ENCODE measurements at regions not wholly inside any gene's neighbourhood (a gene's known extent, or its start where the extent isn't known, plus 50 kb on each side); places are given as distances from the start of the nearest gene placed in this dataset.

DNA sequence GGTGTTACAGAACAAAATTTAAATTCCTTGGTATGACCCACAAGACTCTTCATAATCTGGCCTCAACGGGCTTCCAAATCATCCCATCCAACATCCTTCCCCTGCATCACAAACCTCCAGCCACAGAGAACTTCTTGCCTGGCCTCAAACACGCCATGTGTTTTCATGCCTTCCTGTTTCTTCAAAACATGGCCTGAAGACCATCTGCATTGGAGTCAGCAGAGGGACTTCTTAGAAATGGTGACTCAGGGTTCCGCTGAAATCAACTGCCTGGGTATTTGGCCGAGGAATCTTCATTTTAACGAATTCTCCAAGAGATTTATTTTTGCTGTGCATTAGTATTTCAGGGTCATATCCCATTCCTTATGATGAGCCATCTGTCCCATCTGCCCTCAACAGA, 138.1 kb upstream of the RAP2B start:
- Histone ChIP-seq H3K27me3 (ENCODE audit: control insufficient read depth, extremely low read depth, insufficient read depth, low read length) (no peaks in the 10 kb centered on the region), H2AFZ (ENCODE audit: control insufficient read depth, low read length) (no peak overlapping the region), H3K36me3 (ENCODE audit: control insufficient read depth in 2 of 2, extremely low read depth in 1 of 2, insufficient read depth in 2 of 2, low read length in 2 of 2) (no peaks in the 10 kb centered on the region), H3K4me2 (ENCODE audit: control insufficient read depth, extremely low read depth, insufficient read depth, low read depth, low read length) (no peak overlapping the region), H3K4me1 (ENCODE audit: control insufficient read depth, extremely low read depth, insufficient read depth, low read length) (no peaks in the 10 kb centered on the region), H3K4me3 (ENCODE audit: control insufficient read depth in 2 of 3, extremely low read depth in 1 of 3, insufficient read depth in 2 of 3, low read depth in 1 of 3, low read length in 3 of 3) (no peak overlapping the region), H3K9me1 (ENCODE audit: control insufficient read depth, extremely low read depth, insufficient read depth, low read length) (no peaks in the 10 kb centered on the region), H3K27ac (ENCODE audit: control insufficient read depth, insufficient read depth, low read length) (no peak overlapping the region), H3K79me2 (ENCODE audit: control insufficient read depth, insufficient read depth, low read length) (no peaks in the 10 kb centered on the region), H4K20me1 (ENCODE audit: control insufficient read depth, extremely low read depth, insufficient read depth, low read length) (no peaks in the 10 kb centered on the region), H3K9ac (ENCODE audit: control insufficient read depth, extremely low read depth, insufficient read depth, low read length) (no peak overlapping the region), H3K9me3 (ENCODE audit: control insufficient read depth, low read depth, low read length) (no peaks in the 10 kb centered on the region)
- FAIRE-seq (no peak), DNase-seq (ENCODE audit: low read depth, low spot score) (no peak)
- TF ChIP-seq EZH2 (IDR thresholded peaks at IDR 0.05; ENCODE audit: low read length) = no peak
- TF ChIP-seq, protein P1, sequence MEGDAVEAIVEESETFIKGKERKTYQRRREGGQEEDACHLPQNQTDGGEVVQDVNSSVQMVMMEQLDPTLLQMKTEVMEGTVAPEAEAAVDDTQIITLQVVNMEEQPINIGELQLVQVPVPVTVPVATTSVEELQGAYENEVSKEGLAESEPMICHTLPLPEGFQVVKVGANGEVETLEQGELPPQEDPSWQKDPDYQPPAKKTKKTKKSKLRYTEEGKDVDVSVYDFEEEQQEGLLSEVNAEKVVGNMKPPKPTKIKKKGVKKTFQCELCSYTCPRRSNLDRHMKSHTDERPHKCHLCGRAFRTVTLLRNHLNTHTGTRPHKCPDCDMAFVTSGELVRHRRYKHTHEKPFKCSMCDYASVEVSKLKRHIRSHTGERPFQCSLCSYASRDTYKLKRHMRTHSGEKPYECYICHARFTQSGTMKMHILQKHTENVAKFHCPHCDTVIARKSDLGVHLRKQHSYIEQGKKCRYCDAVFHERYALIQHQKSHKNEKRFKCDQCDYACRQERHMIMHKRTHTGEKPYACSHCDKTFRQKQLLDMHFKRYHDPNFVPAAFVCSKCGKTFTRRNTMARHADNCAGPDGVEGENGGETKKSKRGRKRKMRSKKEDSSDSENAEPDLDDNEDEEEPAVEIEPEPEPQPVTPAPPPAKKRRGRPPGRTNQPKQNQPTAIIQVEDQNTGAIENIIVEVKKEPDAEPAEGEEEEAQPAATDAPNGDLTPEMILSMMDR (optimal IDR thresholded peaks at IDR 0.05 in 1 of 3, IDR thresholded peaks at IDR 0.05 in 1 of 3, conservative IDR thresholded peaks at IDR 0.05 in 1 of 3; ENCODE audit: extremely low read depth in 1 of 3, insufficient read depth in 2 of 3, low read length in 3 of 3) = no peak
- dilution Hi-C loops (cut with MboI; ENCODE audit: extremely low pct_ligation_motif_present, low sequenced_read_pairs) = no loop called here

GRCh38 chr3:153026026-153026425, 136.0 kb upstream of the RAP2B start:
- no peak overlapping the region for H2AFZ ChIP-seq (ENCODE audit: control insufficient read depth, low read length)
- H3K27me3 ChIP-seq (ENCODE audit: control insufficient read depth, extremely low read depth, insufficient read depth, low read length) = no peaks in the 10 kb centered on the region
- no peak for FAIRE-seq
- no peak overlapping the region for H3K27ac ChIP-seq (ENCODE audit: control insufficient read depth, insufficient read depth, low read length)
- dilution Hi-C loops (cut with MboI; ENCODE audit: extremely low pct_ligation_motif_present, low sequenced_read_pairs) = no loop called here
- no peaks in the 10 kb centered on the region for H3K79me2 ChIP-seq (ENCODE audit: control insufficient read depth, insufficient read depth, low read length)
- TF ChIP-seq EZH2 (IDR thresholded peaks at IDR 0.05; ENCODE audit: low read length) = no peak
- TF ChIP-seq, protein P1 (optimal IDR thresholded peaks at IDR 0.05 in 1 of 3, IDR thresholded peaks at IDR 0.05 in 1 of 3, conservative IDR thresholded peaks at IDR 0.05 in 1 of 3; ENCODE audit: extremely low read depth in 1 of 3, insufficient read depth in 2 of 3, low read length in 3 of 3) = peak in 2 of 3 experiments; percentile 30 to 52
- H3K4me2 ChIP-seq (ENCODE audit: control insufficient read depth, extremely low read depth, insufficient read depth, low read depth, low read length) = no peak overlapping the region
- H3K9ac ChIP-seq (ENCODE audit: control insufficient read depth, extremely low read depth, insufficient read depth, low read length) = no peak overlapping the region
- no peaks in the 10 kb centered on the region for H4K20me1 ChIP-seq (ENCODE audit: control insufficient read depth, extremely low read depth, insufficient read depth, low read length)
- DNase-seq (ENCODE audit: low read depth, low spot score) = no peak
- no peaks in the 10 kb centered on the region for H3K9me1 ChIP-seq (ENCODE audit: control insufficient read depth, extremely low read depth, insufficient read depth, low read length)
- no peaks in the 10 kb centered on the region for H3K36me3 ChIP-seq (ENCODE audit: control insufficient read depth in 2 of 2, extremely low read depth in 1 of 2, insufficient read depth in 2 of 2, low read length in 2 of 2)
- no peaks in the 10 kb centered on the region for H3K9me3 ChIP-seq (ENCODE audit: control insufficient read depth, low read depth, low read length)
- peaks cover 7% of the 10 kb centered on the region for H3K4me1 ChIP-seq (ENCODE audit: control insufficient read depth, extremely low read depth, insufficient read depth, low read length)
- H3K4me3 ChIP-seq (ENCODE audit: control insufficient read depth in 2 of 3, extremely low read depth in 1 of 3, insufficient read depth in 2 of 3, low read depth in 1 of 3, low read length in 3 of 3) = no peak overlapping the region
